PC-3 (cell line): ENCODE measurements at regions not wholly inside any gene's neighbourhood (a gene's known extent, or its start where the extent isn't known, plus 50 kb on each side); places are given as distances from the start of the nearest gene placed in this dataset.

Experiments
- CTCF ChIP-seq: fragments of 300-600 bp; sonication (generic); conservative IDR thresholded peaks from 2 replicates; pipeline ENCODE4 v1.5.1; 2017; ENCODE audit warnings: antibody characterized with exemption, low read depth, mild to moderate bottlenecking, low read length
- EZH2 ChIP-seq: fragments of 300-600 bp; sonication (generic); IDR thresholded peaks from one replicate; pipeline ENCODE4 v1.6.1; 2017; ENCODE audit warnings: antibody characterized with exemption, mild to moderate bottlenecking, low read length; ENCODE audit not compliant: unreplicated experiment

- TF ChIP-seq CTCF (no peak), EZH2 (no peak)
Measured at GRCh38 chr11:47907499-47907898, 59.3 kb upstream of the NUP160 start.
